SK-N-MC (cell line): ENCODE measurements at regions not wholly inside any gene's neighbourhood (a gene's known extent, or its start where the extent isn't known, plus 50 kb on each side); places are given as distances from the start of the nearest gene placed in this dataset.

ENCODE experiments used
- DNase-seq: peaks from one replicate; pipeline ENCODE4 v3.0.0-alpha.2; 2011; ENCODE audit warnings: low read depth, low spot score
- H3K27ac ChIP-seq: fragments of 200-600 bp; sonication (generic); 2 replicates; pipeline ENCODE4 v1.5.1; 2016; ENCODE audit warnings: mixed run types
- H3K36me3 ChIP-seq: fragments of 200-600 bp; sonication (generic); 2 replicates; pipeline ENCODE4 v1.6.1; 2017; ENCODE audit warnings: antibody characterized with exemption, low read length, mixed read lengths; ENCODE audit not compliant: insufficient read depth
- H3K4me3 ChIP-seq: fragments of 200-600 bp; sonication (generic); 2 replicates; pipeline ENCODE4 v1.5.1; 2016
- H3K9ac ChIP-seq: fragments of 200-600 bp; sonication (generic); 2 replicates; pipeline ENCODE4 v1.8.0; 2017; ENCODE audit warnings: mixed run types, mixed read lengths; ENCODE audit not compliant: insufficient read length
- H3K9me3 ChIP-seq: fragments of 200-600 bp; sonication (generic); 2 replicates; pipeline ENCODE4 v1.6.1; 2017; ENCODE audit warnings: low read depth, mild to moderate bottlenecking, antibody characterized with exemption, low read length, moderate library complexity, mixed read lengths
- EZH2 ChIP-seq: fragments of 200-600 bp; sonication (generic); IDR thresholded peaks from one replicate; pipeline ENCODE4 v1.6.1; 2017; ENCODE audit warnings: antibody characterized with exemption
- FOXP2 ChIP-seq: optimal IDR thresholded peaks from 2 replicates; pipeline ENCODE3; 2011; ENCODE audit warnings: mild to moderate bottlenecking, moderate library complexity; ENCODE audit not compliant: insufficient read depth; ENCODE audit errors: extremely low read length, control extremely low read depth
- POLR2AphosphoS5 ChIP-seq: IDR thresholded peaks from 2 replicates; pipeline ENCODE4 v1.6.1; 2012; ENCODE audit warnings: mild to moderate bottlenecking, low read depth, low read length, borderline replicate concordance

DNA sequence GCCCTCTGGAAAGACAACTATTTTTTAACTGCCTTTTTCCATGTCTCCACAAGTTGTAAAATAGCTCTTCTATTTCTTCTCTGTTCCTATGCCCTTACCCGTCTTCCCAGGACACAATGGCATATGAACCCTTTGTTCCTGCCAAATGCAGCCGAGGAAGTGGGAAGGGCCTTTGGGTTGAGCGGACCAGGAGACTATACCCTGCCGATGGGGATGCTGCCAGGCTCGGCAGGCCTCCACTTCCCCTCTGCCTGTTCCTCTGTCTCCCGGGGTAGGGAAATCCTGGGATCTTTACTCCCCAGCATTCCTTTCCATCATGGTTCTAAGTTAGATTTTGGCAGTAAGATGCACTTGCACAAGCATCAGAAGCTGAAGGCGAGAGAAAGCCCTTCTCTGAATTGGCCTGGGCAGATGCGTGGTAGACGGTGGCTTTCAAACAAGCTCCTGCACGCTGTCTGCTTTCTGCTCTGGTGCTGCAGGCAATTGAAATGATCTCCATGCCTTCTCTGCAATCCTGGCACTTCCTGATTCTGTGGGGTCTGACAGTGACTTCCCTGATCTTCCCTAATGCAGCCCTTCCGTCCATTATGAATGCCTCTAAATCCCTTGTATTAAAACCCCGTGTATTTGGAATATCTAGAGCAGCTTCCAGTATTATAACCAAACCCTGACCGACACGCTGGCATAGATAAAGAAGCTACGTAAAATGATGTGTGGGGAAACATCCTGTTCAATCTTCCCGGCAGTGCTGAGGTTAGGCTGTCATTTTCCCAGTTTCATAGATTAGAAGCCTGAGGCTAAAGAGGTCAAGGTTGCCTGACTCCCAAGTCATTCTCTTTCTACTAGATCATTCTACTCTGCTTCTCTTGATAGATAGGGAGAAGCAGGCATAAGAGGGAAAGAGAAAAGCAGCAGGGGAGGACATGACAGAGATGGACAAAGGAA, 69.8 kb downstream of the MCFD2 start:
- H3K4me3 ChIP-seq = no peak overlapping the region
- H3K27ac ChIP-seq = no peak overlapping the region
- H3K9me3 ChIP-seq = no peaks in the 10 kb centered on the region
- no peak overlapping the region for H3K9ac ChIP-seq
- no peak for DNase-seq
- no peak for TF ChIP-seq FOXP2
- TF ChIP-seq POLR2AphosphoS5 = no peak
- TF ChIP-seq EZH2 = no peak
- no peaks in the 10 kb centered on the region for H3K36me3 ChIP-seq

DNA sequence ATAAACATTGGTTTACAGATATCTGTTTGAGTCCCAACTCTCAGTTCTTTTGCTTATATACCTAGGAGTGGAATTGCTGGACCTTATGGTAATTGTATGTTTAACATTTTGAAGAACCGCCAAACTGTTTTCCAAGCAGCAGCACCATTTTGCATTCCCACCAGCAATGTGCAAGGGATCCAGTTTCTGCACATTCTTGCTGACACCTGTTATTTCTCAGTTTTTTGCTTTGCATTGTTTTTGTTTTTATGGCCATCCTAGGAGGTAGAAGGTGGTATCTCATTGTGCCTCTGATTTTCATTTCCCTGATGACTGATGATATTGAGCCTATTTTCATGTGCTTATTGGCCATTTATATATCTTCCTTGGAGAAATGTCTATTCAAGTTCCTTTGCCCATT, 71.2 kb downstream of the MCFD2 start:
- Histone ChIP-seq H3K9ac (no peak overlapping the region), H3K36me3 (no peaks in the 10 kb centered on the region), H3K4me3 (no peak overlapping the region), H3K9me3 (no peaks in the 10 kb centered on the region), H3K27ac (no peak overlapping the region)
- DNase-seq = no peak
- TF ChIP-seq FOXP2 (no peak), POLR2AphosphoS5 (no peak), EZH2 (no peak)

DNA sequence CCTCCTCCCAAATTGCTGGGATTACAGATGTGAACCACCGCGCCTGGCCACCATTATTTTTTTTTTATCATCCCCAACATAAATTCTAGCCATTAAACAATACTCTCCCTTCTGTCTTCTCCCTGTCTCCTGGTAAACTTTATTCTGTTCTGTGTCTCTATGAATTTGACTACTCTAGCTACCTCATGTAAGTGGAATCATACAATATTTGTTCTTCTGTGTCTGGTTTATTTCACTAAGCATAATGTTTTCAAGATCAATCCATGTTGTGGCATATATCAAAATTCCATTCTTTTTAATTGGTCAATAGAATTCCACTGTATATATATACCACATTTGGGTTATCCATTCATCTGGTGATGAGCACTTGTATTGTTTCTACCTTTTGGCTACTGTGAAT, 71.6 kb downstream of the MCFD2 start:
- DNase-seq = no peak
- no peaks in the 10 kb centered on the region for H3K9me3 ChIP-seq
- no peak overlapping the region for H3K4me3 ChIP-seq
- no peak overlapping the region for H3K27ac ChIP-seq
- H3K9ac ChIP-seq = no peak overlapping the region
- no peak for TF ChIP-seq FOXP2
- no peak for TF ChIP-seq POLR2AphosphoS5
- TF ChIP-seq EZH2 = no peak
- H3K36me3 ChIP-seq = no peaks in the 10 kb centered on the region

DNA sequence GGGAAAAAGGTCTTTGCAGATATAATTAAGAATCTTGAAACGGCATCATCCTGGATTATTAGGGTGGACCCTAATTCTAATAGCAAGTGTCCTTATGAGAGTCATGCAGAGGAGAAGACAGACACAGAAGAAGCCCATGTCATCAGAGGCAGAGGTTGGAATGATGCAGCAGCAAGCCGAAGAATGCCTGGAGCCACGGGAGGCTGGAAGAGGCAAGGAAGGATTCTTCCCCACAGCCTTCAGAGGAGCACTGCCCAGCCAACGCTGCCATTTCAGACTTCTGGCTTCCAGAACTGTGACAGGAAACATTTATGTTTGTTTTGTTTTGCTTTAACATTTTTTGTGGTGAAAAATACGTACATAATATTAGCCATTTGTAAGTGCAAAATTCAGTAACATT, 72.3 kb downstream of the MCFD2 start:
- no peak overlapping the region for H3K4me3 ChIP-seq
- TF ChIP-seq FOXP2 = no peak
- no peak for TF ChIP-seq EZH2
- no peak for TF ChIP-seq POLR2AphosphoS5
- no peak overlapping the region for H3K27ac ChIP-seq
- H3K9ac ChIP-seq = no peak overlapping the region
- DNase-seq = no peak
- H3K36me3 ChIP-seq = no peaks in the 10 kb centered on the region
- no peaks in the 10 kb centered on the region for H3K9me3 ChIP-seq

DNA sequence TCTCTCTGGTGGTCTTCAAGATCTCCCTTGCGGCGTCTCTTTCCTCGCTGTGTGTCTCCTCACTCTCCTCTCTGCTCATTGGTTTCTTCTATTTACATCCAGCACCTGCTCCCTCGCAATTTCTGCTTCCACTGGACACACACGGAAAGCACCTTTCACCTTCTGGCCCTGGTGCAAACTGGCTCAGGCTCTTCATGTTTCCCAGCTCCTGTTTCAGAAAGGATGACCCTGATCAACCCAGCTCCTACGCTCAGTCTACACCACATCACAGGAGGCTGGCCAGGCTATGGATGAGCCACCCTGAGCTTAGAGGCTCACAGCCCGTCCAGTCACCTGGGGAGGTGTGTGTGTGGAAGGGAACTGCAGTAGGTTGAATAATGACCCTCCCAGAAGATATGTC, 72.7 kb downstream of the MCFD2 start:
- Histone ChIP-seq H3K36me3 (no peaks in the 10 kb centered on the region), H3K4me3 (no peak overlapping the region), H3K9me3 (no peaks in the 10 kb centered on the region), H3K27ac (no peak overlapping the region), H3K9ac (no peak overlapping the region)
- TF ChIP-seq POLR2AphosphoS5 = no peak
- DNase-seq = no peak

DNA sequence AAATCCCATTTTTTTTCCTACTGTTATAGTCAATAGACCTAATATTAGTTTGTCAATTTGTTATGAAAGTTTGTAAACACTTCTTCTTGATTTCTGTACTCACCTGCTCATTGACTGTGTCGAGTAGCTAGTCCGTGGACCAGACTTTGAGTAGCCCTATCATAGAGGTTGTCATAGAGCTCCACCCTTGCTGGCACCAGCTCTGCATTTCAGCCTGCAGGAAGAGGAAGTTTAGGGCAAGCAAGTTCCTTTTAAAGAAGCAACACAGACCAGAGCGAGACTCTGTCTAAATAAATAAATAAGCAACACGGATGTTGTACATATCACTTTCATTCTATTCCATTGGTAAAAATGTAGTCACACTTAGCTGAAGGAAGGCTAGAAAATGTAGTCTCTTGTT, 74.0 kb downstream of the MCFD2 start:
- no peak for DNase-seq
- Histone ChIP-seq H3K9ac (no peak overlapping the region), H3K4me3 (no peak overlapping the region), H3K9me3 (no peaks in the 10 kb centered on the region), H3K27ac (no peak overlapping the region), H3K36me3 (no peaks in the 10 kb centered on the region)
- TF ChIP-seq EZH2 = no peak

DNA sequence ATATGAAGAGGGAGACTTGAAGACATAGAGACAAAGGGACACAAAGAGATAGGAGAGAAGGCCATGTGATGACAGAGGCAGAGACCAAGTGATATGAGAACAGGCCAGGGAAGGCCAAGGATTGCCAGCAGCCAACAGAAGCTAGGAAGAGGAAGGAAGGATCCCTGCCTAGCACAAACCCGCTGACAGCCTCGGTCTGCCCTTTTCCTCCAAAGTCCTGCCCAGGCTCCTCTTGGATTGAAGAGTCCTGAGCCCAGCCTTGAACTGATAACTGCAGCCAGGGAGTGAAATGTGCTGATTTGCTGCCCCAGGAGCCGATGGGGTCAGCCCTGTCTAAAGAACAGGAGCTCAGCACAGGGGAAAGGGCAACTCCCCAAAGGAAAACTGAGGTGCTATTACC, 76.6 kb downstream of the MCFD2 start:
- no peak for TF ChIP-seq POLR2AphosphoS5
- no peak for TF ChIP-seq FOXP2
- no peak for TF ChIP-seq EZH2
- no peaks in the 10 kb centered on the region for H3K9me3 ChIP-seq
- no peak overlapping the region for H3K9ac ChIP-seq
- no peak overlapping the region for H3K27ac ChIP-seq
- DNase-seq = no peak
- no peaks in the 10 kb centered on the region for H3K36me3 ChIP-seq
- H3K4me3 ChIP-seq = no peak overlapping the region

DNA sequence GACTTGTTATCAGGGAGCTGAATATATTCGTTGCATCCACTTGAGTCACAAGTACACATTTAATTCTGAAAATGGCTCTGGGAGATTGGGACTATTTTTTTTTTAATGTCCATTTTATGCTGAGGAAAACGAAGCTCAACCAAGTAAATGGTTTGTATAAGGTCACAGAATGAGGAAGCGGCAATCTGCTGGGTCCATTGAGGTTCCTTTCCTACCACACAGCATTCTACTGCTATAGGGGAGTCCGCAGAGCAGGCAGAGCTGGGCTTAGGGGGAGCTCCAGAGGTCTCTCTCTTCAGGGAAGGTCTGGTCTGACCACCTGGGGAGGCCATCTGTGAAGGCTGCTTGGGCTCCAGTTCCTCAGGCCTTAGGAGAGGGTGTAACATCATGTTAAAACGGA, 77.9 kb downstream of the MCFD2 start:
- no peak for DNase-seq

DNA sequence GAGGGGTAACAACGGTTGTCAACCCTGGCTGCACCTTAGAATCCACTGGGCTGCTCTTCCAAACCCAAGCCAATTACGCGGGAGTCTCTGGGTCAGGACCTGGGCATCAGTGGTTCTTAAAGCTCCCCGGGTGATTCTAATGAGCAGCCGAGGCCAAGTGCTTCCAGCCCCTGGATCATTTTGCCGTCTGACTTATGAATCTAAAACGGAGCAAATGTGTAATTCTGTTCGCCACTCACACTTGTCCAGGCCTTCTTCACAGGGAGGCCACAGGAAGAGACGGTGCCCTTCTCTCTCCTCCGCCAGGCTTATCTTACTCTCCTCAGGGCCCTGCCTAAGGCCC, 78.5 kb downstream of the MCFD2 start:
- TF ChIP-seq POLR2AphosphoS5 = no peak
- no peak for TF ChIP-seq EZH2
- no peak for TF ChIP-seq FOXP2
- H3K4me3 ChIP-seq = no peak overlapping the region
- no peak overlapping the region for H3K27ac ChIP-seq
- no peaks in the 10 kb centered on the region for H3K9me3 ChIP-seq
- no peak for DNase-seq
- H3K9ac ChIP-seq = no peak overlapping the region
- no peaks in the 10 kb centered on the region for H3K36me3 ChIP-seq

More for the DNA sequence above, 77.9 kb downstream of the MCFD2 start:
- Histone ChIP-seq H3K36me3 (no peaks in the 10 kb centered on the region), H3K4me3 (no peak overlapping the region), H3K9ac (no peak overlapping the region), H3K9me3 (no peaks in the 10 kb centered on the region), H3K27ac (no peak overlapping the region)
- TF ChIP-seq FOXP2 (no peak), POLR2AphosphoS5 (no peak), EZH2 (no peak)
